ENCODE measurements at regions not wholly inside any gene's neighbourhood (a gene's known extent, or its start where the extent isn't known, plus 50 kb on each side); places are given as distances from the start of the nearest gene placed in this dataset.

GRCh38 chrX:76228499-76228898 is 55.6 kb downstream of the PBDC1 start:
- no peak for DNase-seq (ENCODE audit: low read depth in 4 of 4, low spot score in 2 of 4)

GRCh38 chrX:76248901-76249300 is 76.0 kb downstream of the PBDC1 start:
- no peak for DNase-seq (ENCODE audit: low read depth in 4 of 4, low spot score in 2 of 4)

GRCh38 chrX:76253432-76253831 is 80.6 kb downstream of the PBDC1 start:
- DNase-seq (ENCODE audit: low read depth in 4 of 4, low spot score in 2 of 4), result peak in 2 of 4 donors; percentile 5 to 23

GRCh38 chrX:76279007-76279406 is 106.1 kb downstream of the PBDC1 start:
- DNase-seq (ENCODE audit: low read depth in 4 of 4, low spot score in 2 of 4), result peak; percentile 1 to 17 (median 3)

Measured in left renal cortex interstitium (tissue), 4 donors.